Sciatic nerve (tissue), 2 donors: ENCODE measurements at regions not wholly inside any gene's neighbourhood (a gene's known extent, or its start where the extent isn't known, plus 50 kb on each side); places are given as distances from the start of the nearest gene placed in this dataset.

Experiments used
- ATAC-seq: fragments of 200-7000 bp; cut with Tn5 transposase; one replicate; pipeline ENCODE4 v1.9.1; 2020; ENCODE audit warnings: mild to moderate bottlenecking, moderate library complexity
- DNase-seq: peaks from one replicate; pipeline ENCODE4 v3.0.0-alpha.2; 2020; ENCODE audit warnings: low spot score
- intact Hi-C: fragments of 100-400 bp; cut with DNase I; formaldehyde crosslinking; loops from one replicate; pipeline ENCODE4 v1.14.2; 2022
- donor health status: DM: no; HTN: no; CAD: no.
- donor health status: DM: no; HTN: no; CAD: no.

- DNase-seq (no peak), ATAC-seq (no peak)
- intact Hi-C loops, result no loop called here
Observed at GRCh38 chr1:177849579-177850290, 120.1 kb downstream of the SEC16B start.

- ATAC-seq, result no peak
- DNase-seq, result no peak
- intact Hi-C loops, result no loop called here
Observed at GRCh38 chr1:177849130-177849529, 120.7 kb downstream of the SEC16B start.

GRCh38 chr1:177848577-177848976 is 121.3 kb downstream of the SEC16B start:
- intact Hi-C loops, result no loop called here
- ATAC-seq, result no peak
- no peak for DNase-seq

- intact Hi-C loops, result no loop called here
- DNase-seq (no peak), ATAC-seq (no peak)
Observed at GRCh38 chr1:177847843-177848242, 122.0 kb downstream of the SEC16B start.

GRCh38 chr1:177838907-177839485 is 130.9 kb downstream of the SEC16B start:
- DNase-seq (no peak), ATAC-seq (no peak)
- intact Hi-C loops, result no loop called here

GRCh38 chr1:177833631-177834030 is 136.2 kb downstream of the SEC16B start:
- no peak for ATAC-seq
- intact Hi-C loops, result no loop called here
- DNase-seq, result no peak

GRCh38 chr1:177830531-177831135 is 139.2 kb downstream of the SEC16B start:
- DNase-seq (no peak), ATAC-seq (no peak)
- intact Hi-C loops, result no loop called here

- ATAC-seq, result no peak
- intact Hi-C loops, result no loop called here
- DNase-seq, result no peak
Observed at GRCh38 chr1:177825276-177825901, 144.5 kb downstream of the SEC16B start.

GRCh38 chr1:177824508-177824982 is 145.3 kb downstream of the SEC16B start:
- intact Hi-C loops, result no loop called here
- DNase-seq (no peak), ATAC-seq (peak; percentile 58)

- intact Hi-C loops, result no loop called here
- DNase-seq (no peak), ATAC-seq (no peak)
Observed at GRCh38 chr1:177820213-177820612, 149.6 kb downstream of the SEC16B start.

- DNase-seq (no peak), ATAC-seq (no peak)
- intact Hi-C loops, result no loop called here
Observed at GRCh38 chr1:177817937-177818875, 151.7 kb downstream of the SEC16B start.

- intact Hi-C loops, result no loop called here
- ATAC-seq (no peak), DNase-seq (no peak)
Observed at GRCh38 chr1:177812650-177813049, 157.2 kb downstream of the SEC16B start.

GRCh38 chr1:177812144-177812543 is 157.7 kb downstream of the SEC16B start:
- intact Hi-C loops, result no loop called here
- DNase-seq, result no peak
- ATAC-seq, result no peak

GRCh38 chr1:177811429-177811828 is 158.4 kb downstream of the SEC16B start:
- intact Hi-C loops, result no loop called here
- no peak for ATAC-seq
- DNase-seq, result no peak

- no peak for ATAC-seq
Observed at GRCh38 chr1:177809819-177810218, 160.0 kb downstream of the SEC16B start.

GRCh38 chr1:177802304-177802703 is 167.6 kb downstream of the SEC16B start:
- ATAC-seq (no peak), DNase-seq (no peak)
- intact Hi-C loops, result no loop called here

More at GRCh38 chr1:177809819-177810218, 160.0 kb downstream of the SEC16B start:
- intact Hi-C loops, result no loop called here
- DNase-seq, result no peak

- intact Hi-C loops, result no loop called here
- no peak for ATAC-seq
- DNase-seq, result no peak
Observed at GRCh38 chr1:177801790-177802189, 168.1 kb downstream of the SEC16B start.

- ATAC-seq (no peak), DNase-seq (no peak)
- intact Hi-C loops, result no loop called here
Observed at GRCh38 chr1:177800400-177801088, 169.3 kb downstream of the SEC16B start.
